ENCODE measurements at regions not wholly inside any gene's neighbourhood (a gene's known extent, or its start where the extent isn't known, plus 50 kb on each side); places are given as distances from the start of the nearest gene placed in this dataset.
"Not testable (repeated sequence)": the region's sequence is repeated elsewhere in the genome, so short reads cannot be mapped to it uniquely, and the experiment has no call there.

- no peaks in the 10 kb centered on the region for H3K4me1 ChIP-seq (ENCODE audit: control insufficient read depth in 1 of 2, low read depth in 2 of 2)
- H3K27ac ChIP-seq: no peak overlapping the region
- no peaks in the 10 kb centered on the region for H3K9me3 ChIP-seq
- DNase-seq (ENCODE audit: low spot score): no peak
- H3K27me3 ChIP-seq (replicated peaks; ENCODE audit: insufficient read depth): no peaks in the 10 kb centered on the region
- no peaks in the 10 kb centered on the region for H3K36me3 ChIP-seq
- ATAC-seq (ENCODE audit: insufficient number of reproducible peaks, low FRiP score, low read depth): no peak
- no peak overlapping the region for H3K4me3 ChIP-seq
- TF ChIP-seq CTCF (IDR thresholded peaks at IDR 0.05): no peak
These were observed 59.2 kb upstream of the PELI2 start for GRCh38 chr14:56059054-56059453.

GRCh38 chr14:56061051-56061450 lies 57.2 kb upstream of the PELI2 start:
- DNase-seq (ENCODE audit: low spot score): no peak
- TF ChIP-seq CTCF (IDR thresholded peaks at IDR 0.05): no peak
- H3K27ac ChIP-seq: no peak overlapping the region
- no peaks in the 10 kb centered on the region for H3K4me1 ChIP-seq (ENCODE audit: control insufficient read depth in 1 of 2, low read depth in 2 of 2)
- no peak overlapping the region for H3K4me3 ChIP-seq
- no peaks in the 10 kb centered on the region for H3K27me3 ChIP-seq (replicated peaks; ENCODE audit: insufficient read depth)
- ATAC-seq (ENCODE audit: insufficient number of reproducible peaks, low FRiP score, low read depth): no peak
- no peaks in the 10 kb centered on the region for H3K9me3 ChIP-seq
- H3K36me3 ChIP-seq: no peaks in the 10 kb centered on the region

- DNase-seq (ENCODE audit: low spot score): no peak
- H3K4me1 ChIP-seq (ENCODE audit: control insufficient read depth in 1 of 2, low read depth in 2 of 2): no peaks in the 10 kb centered on the region
- H3K27me3 ChIP-seq (replicated peaks; ENCODE audit: insufficient read depth): no peaks in the 10 kb centered on the region
- H3K4me3 ChIP-seq: no peak overlapping the region
- no peak for ATAC-seq (ENCODE audit: insufficient number of reproducible peaks, low FRiP score, low read depth)
- no peak for TF ChIP-seq CTCF (IDR thresholded peaks at IDR 0.05)
- no peak overlapping the region for H3K27ac ChIP-seq
- no peaks in the 10 kb centered on the region for H3K36me3 ChIP-seq
- no peaks in the 10 kb centered on the region for H3K9me3 ChIP-seq
These were observed 55.1 kb upstream of the PELI2 start for GRCh38 chr14:56063131-56063530.

- no peak for DNase-seq (ENCODE audit: low spot score)
- Histone ChIP-seq H3K4me3 (no peak overlapping the region), H3K36me3 (no peaks in the 10 kb centered on the region), H3K27me3 (replicated peaks; ENCODE audit: insufficient read depth) (no peaks in the 10 kb centered on the region), H3K9me3 (no peaks in the 10 kb centered on the region), H3K4me1 (ENCODE audit: control insufficient read depth in 1 of 2, low read depth in 2 of 2) (no peaks in the 10 kb centered on the region), H3K27ac (no peak overlapping the region)
- no peak for TF ChIP-seq CTCF (IDR thresholded peaks at IDR 0.05)
- ATAC-seq (ENCODE audit: insufficient number of reproducible peaks, low FRiP score, low read depth): no peak
These were observed 53.7 kb upstream of the PELI2 start for GRCh38 chr14:56064513-56064912.

GRCh38 chr14:56065199-56065598 lies 53.0 kb upstream of the PELI2 start:
- H3K4me3 ChIP-seq; H3K27ac ChIP-seq; H3K9me3 ChIP-seq; DNase-seq (ENCODE audit: low spot score); H3K27me3 ChIP-seq (replicated peaks; ENCODE audit: insufficient read depth); ATAC-seq (ENCODE audit: insufficient number of reproducible peaks, low FRiP score, low read depth); H3K4me1 ChIP-seq (ENCODE audit: control insufficient read depth in 1 of 2, low read depth in 2 of 2); H3K36me3 ChIP-seq: not testable (repeated sequence)

GRCh38 chr14:56065621-56066290 lies 52.5 kb upstream of the PELI2 start:
- TF ChIP-seq CTCF (IDR thresholded peaks at IDR 0.05): no peak
- Histone ChIP-seq H3K9me3 (no peaks in the 10 kb centered on the region), H3K4me1 (ENCODE audit: control insufficient read depth in 1 of 2, low read depth in 2 of 2) (no peaks in the 10 kb centered on the region), H3K27ac (no peak overlapping the region), H3K27me3 (replicated peaks; ENCODE audit: insufficient read depth) (no peaks in the 10 kb centered on the region), H3K4me3 (no peak overlapping the region), H3K36me3 (no peaks in the 10 kb centered on the region)
- ATAC-seq (ENCODE audit: insufficient number of reproducible peaks, low FRiP score, low read depth) (no peak), DNase-seq (ENCODE audit: low spot score) (no peak)
